ENCODE measurements at regions not wholly inside any gene's neighbourhood (a gene's known extent, or its start where the extent isn't known, plus 50 kb on each side); places are given as distances from the start of the nearest gene placed in this dataset.

- TF ChIP-seq CTCF (IDR thresholded peaks at IDR 0.05; ENCODE audit: low read depth, low read length, poor library complexity, severe bottlenecking) = no peak
- no peak for TF ChIP-seq EZH2phosphoT487 (IDR thresholded peaks at IDR 0.05; ENCODE audit: borderline replicate concordance, low read length)
Measured at GRCh38 chr4:151858356-151858755, 97.5 kb upstream of the GATB start.

Measured in DOHH2 (cell line).